NCI-H1417 treated with DMSO at 0.1 percent for 48 hours (cell line): ENCODE measurements at regions not wholly inside any gene's neighbourhood (a gene's known extent, or its start where the extent isn't known, plus 50 kb on each side); places are given as distances from the start of the nearest gene placed in this dataset.

Source experiments
- DNase-seq: peaks from one replicate; lab custom pipeline; 2025; lab: John Stamatoyannopoulos, UW

DNA sequence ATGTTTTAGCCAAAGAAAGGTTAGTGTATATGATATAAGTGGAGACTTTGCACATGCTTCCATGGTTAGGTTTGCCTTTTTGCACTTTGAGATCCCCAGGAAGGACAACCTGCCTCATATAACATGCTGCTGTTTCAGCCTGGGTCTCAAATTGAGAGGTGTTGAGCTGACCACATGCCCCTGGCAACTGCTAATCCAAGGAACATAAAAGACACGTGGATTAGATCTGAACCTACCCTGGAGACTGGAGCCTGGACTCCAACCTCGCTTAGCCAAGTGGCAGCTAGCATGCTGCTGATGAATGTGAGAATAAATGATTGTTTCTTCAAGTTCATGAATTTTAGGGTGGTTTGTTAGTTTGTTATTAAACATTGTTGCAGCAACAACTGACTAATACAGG lies 301.8 kb upstream of the TBC1D5 start:
- DNase-seq, result no peak

DNA sequence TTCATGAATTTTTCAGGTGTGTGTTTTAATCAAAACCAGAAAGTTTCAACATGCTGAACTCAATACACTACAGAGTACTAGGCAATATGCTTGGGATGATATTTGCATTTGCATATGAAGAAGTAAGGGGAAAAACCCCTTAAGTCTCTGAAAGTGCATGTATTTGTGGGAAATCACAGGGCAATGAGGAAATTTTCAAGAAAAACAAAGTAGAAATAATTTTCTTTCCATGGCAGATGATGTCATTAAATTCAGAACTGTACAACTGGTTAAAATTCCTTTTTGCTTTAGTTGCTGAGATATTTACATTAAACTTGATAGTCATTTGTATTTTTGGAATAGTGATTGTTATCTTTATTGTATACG lies 294.0 kb upstream of the TBC1D5 start:
- DNase-seq, result no peak

DNA sequence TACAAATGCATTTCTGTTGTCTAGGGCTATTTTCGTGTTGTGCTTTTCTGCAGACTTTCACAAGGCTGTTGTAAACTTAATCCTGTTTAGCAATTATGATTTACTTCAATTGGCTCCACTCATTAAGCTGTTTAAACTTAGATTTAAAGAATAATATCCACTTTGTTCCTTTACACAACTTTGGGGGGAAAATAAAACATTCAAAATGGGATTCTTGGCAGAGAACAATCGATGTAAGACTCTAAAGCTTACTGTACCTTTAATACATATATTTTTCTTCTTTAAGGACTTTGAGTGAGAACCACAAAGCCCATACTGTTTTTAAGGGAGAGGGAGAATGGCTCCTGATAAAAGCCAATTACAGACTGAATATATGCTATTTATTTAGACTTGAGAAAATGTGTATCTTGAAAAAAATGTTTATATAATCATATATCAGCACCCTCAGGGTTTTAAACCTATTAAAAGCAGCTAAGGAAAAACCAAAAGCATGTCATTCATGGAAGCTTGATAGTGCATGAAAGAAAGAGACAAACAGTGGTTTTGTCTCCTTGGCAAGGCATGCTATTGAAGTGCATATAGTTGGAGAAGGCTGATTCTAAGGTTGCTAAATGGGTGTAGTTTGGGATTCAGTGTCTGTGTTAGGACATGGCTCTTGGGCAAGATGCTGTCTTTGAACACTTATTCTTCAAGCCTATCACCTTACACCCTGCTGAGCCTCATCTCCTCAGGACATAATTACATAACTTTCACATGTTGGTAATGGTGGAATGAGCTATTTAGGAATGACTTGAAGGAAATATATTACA lies 293.4 kb upstream of the TBC1D5 start:
- DNase-seq, result no peak

DNA sequence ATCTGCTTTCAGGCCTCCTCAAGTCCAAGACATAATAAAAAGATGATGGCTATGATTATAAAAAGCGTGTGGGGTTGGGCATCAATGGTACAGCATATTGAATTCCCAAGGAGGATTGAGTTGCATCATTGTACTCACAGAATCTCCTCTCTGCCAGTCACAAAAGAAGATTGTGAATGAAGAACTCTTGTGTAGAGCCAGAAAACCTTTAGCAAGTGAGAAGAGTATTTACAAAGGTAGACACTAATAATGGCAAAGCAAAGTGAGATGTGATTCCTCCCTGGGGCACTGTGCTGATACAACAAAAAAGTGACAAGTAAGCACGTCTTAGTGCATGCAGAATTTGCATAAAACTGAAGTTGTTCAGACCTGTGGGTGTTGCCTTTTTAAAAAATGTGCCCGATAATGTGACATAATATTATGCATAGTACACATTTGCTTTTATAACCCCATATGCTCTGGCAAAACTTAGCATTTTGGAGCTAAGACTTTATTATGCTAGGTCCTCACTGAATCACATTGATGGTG lies 291.2 kb upstream of the TBC1D5 start:
- no peak for DNase-seq

DNA sequence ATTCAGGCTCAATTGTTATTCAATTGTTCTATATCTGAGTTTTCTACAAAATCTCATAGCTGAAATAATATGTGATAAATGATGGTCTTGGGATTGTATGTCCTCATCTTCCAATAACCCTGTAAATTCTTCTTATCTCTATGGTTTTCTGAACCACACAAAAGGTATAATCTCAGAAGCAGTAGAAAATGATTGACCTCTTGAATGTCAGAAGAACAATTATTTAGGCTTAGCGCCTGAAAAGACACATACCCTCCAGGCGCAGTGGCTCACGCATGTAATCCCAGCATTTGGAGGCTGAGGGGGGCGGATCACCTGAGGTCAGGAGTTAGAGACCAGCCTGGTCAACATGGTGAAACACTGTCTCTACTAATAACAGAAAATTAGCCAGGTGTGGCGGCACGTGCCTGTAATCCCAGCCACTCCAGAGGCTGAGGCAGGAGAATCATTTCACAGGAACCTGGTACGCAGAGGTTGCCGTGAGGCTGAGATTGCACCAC lies 288.0 kb upstream of the TBC1D5 start:
- DNase-seq, result no peak

- no peak for DNase-seq
These were observed 284.9 kb upstream of the TBC1D5 start for GRCh38 chr3:18027161-18027939.

GRCh38 chr3:18024715-18025114 lies 282.3 kb upstream of the TBC1D5 start:
- no peak for DNase-seq

DNA sequence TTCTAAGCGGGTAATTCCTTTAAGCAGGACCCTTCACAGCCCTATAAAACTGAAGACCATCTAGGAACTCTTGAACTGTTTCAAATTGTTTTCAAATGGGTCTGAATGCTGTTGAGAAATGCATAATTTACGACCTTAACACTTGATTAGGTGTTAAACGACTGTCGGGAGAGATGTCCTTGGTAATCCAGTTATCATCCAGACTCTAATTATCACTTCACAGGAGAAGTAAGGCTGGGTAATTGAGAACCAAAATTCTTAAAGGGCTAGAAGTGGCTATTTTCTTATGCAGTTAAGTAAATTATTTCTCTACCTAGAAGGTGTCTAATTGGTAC lies 276.7 kb upstream of the TBC1D5 start:
- no peak for DNase-seq

GRCh38 chr3:18018491-18019160 lies 276.2 kb upstream of the TBC1D5 start:
- DNase-seq, result no peak

GRCh38 chr3:18016366-18016765 lies 273.9 kb upstream of the TBC1D5 start:
- DNase-seq, result no peak

DNA sequence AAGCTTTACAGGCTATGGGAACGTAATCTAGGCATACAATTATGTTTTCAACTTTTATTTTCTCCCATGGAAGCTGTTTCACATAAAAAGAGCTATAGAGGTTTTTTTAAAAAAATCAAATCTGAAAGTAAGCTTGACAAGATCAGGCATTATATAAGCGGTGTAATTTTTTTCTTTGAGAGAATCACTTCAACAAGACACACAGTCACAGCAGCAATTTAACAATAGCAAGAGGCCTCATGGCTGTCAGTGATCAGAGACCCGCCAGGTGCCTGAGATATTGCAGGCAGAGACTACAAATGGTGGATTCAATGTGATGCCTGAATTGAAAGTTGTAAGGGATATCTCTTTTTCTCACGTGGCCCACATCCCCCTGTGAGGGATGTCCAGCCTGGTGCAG lies 270.5 kb upstream of the TBC1D5 start:
- DNase-seq, result no peak

GRCh38 chr3:18012436-18012835 lies 270.0 kb upstream of the TBC1D5 start:
- no peak for DNase-seq

- no peak for DNase-seq
These were observed 269.0 kb upstream of the TBC1D5 start for GRCh38 chr3:18011387-18011786.

GRCh38 chr3:18010001-18010400 lies 267.6 kb upstream of the TBC1D5 start:
- no peak for DNase-seq

DNA sequence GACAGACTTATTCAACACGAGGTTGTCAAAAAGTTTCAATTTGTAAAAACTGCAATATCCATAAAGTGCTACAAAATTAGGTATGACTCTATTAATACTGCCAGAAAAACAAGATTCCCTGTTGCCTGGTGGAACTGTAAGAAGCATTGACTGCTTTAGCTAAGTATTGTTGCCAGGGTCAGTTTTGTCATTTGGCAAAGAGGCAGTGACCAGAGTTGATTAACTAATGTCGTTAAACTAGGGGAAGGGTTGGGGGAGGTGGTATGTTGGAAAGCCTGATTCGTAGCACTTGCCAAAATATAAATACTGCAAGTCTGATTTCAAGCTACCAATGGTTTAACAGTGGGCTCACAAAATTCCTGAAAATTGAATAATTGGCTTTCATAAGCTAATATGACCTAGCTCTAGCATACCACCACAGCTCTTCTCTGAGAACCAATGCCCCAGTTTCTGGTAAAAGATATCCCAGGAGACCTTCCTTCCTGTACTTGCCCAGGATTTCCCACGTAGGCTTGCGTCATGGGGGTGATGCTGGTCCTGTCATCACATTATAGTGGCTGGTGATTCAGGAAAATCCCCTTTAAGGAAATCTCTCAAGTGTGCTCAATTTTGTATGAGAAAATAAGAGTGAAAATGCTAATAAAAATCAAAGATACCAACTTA lies 266.4 kb upstream of the TBC1D5 start:
- no peak for DNase-seq

DNA sequence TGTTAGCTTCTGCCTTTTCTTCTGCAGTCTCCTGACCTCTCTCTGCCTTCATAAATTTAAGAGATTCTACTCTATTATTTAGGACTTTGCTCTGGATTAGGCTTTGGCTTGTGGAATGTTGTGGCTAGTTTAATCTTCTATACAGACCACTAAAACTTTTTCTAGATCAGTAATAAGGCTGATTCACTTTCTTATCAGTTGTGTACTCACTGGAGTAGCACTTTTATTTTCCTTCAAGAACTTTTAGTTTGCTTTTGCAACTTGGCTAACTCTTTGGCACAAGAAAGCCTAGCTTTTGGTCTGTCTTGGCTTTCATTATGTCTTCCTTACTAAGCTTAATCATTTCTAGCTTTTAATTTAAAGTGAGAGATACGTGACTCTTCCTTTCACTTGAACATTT lies 265.5 kb upstream of the TBC1D5 start:
- no peak for DNase-seq

DNA sequence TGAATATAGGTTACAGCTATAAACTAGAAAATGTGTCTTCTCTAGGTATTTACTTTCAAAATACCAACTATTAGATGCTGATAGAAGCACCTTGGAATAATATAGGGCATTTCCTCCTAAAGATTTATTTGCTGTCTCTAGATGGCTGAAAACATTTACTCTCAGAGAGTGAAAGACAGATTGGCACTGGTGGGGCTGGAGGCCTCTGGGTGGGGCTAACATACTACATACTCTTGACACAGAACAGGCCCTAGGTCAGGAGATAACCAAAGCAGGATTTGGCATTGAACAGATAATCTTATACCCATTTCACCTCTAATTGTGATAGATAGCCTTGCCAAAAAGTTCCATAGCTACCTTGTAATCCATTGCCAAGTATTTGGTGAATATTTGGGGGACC lies 253.3 kb upstream of the TBC1D5 start:
- DNase-seq, result no peak

GRCh38 chr3:17994167-17994566 lies 251.7 kb upstream of the TBC1D5 start:
- no peak for DNase-seq

- no peak for DNase-seq
These were observed 248.0 kb upstream of the TBC1D5 start for GRCh38 chr3:17990390-17990789.

- DNase-seq, result no peak
These were observed 244.0 kb upstream of the TBC1D5 start for GRCh38 chr3:17986348-17986816.

GRCh38 chr3:17985658-17986347 lies 243.4 kb upstream of the TBC1D5 start:
- no peak for DNase-seq
